Stimulated activated CD8-positive, alpha-beta memory T cell treated with anti-CD3 and anti-CD28 coated beads, Interleukin-15, amount 100 ng/mL, for 24 hours (primary cell): ENCODE measurements at regions not wholly inside any gene's neighbourhood (a gene's known extent, or its start where the extent isn't known, plus 50 kb on each side); places are given as distances from the start of the nearest gene placed in this dataset.
"Not testable (repeated sequence)": the region's sequence is repeated elsewhere in the genome, so short reads cannot be mapped to it uniquely, and the experiment has no call there.

Experiments used
- DNase-seq: peaks from one replicate; pipeline ENCODE4 v3.0.0-alpha.2; 2020; ENCODE audit warnings: low read depth

DNA sequence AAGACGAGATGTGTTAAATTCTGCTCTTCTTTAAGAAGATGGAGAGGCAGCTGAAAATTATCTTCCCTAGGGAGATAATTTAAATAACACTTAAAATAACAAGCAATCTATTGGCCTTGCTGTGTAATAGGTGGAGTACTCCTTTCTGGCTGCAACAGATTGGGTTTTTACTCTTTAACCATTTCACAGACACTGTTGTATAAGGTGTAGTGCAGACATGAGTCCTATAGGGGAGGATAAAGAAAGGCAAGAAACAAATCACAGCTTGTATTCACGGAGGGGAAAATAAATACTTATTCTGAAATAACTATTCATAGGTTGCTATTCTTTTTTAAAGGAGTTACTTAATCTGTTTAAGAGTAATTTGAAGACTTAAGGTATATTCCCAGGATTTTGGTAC lies 252.0 kb downstream of the ZPLD1 start:
- no peak for DNase-seq

DNA sequence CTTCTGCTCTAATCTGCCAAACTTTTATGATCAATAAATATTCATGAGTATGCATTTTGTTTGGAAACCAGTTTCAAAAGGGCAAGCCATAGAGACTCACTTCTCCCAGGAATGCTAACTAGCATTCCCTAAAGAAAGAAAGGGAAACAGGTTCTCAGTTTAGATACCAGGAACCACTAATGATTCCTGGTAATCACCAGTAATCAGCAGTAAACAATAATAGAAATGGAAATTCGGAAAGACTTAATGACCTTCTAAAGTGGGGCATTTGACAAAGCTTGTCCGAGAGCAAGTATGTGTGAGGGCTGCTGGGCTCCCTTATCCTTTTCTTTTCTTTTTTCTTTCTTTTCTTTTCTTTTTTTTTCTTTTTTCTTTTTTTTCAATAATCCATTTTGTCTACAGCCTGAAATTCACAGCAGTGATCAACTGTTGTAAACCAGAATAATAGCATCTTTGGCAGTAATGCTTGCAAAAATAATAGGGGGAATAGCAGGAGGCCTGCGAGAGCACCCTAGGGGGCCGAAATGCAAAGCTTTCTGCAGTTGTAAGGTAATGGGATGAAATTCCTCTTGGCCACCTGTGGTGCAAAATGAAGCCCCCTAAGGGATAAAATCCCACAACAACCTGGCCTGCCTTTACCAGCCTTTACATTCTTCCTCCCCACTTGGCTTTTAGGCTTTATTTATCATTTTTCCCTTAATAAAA lies 253.2 kb downstream of the ZPLD1 start:
- DNase-seq: no peak

DNA sequence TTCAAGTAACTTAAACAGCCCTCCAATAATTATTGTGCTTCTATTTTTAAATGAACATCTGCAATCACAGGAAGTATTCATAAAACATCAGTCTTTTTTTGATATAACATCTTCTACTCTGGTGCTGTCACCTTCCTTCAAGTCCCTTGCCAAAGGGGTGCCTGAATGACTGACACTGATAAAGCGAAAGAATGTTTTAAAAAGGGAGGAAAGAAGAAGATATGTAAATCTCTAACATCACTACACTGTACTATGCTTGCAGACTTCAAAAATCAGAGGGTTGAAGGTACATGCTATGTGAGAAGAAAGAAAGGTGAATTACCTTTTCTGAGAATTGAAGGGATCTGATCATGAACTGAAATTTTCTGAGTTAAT lies 253.7 kb downstream of the ZPLD1 start:
- DNase-seq: no peak

- DNase-seq: no peak
Observed at GRCh38 chr3:102691507-102691906, 256.7 kb downstream of the ZPLD1 start.

DNA sequence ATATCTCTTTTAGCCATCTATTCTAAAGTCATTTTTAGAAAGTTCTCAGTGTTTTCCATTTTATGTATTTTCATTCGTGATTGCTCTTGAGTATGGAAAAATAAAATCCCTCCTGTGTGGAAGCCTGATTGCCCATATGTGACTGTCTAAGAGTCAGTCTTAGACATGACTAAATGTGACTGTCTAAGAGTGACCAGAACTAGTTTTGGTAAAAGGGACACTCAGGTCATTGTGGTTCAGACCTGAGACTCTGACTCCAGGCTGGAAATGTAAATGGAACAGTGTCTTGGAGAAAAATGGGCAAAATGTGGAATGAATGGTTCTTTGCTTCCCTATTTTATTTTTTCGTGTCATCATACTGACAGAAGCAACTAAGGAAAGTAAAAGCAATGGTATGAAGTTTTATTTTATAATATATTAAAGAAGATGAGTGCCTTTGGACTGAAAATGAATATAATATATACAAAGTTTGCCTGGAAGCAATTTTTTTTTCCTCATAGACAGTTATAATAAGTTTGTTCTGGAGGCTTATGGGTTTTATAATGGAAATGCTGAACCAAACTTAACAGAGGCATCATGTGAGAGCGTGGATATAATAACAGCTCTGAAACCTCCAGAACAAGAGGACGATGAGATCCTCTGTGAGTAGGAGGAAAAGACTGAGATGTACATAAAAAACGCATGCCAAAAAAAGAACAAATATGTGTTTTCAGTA lies 264.4 kb downstream of the ZPLD1 start:
- no peak for DNase-seq

GRCh38 chr3:102699819-102700140 lies 265.0 kb downstream of the ZPLD1 start:
- DNase-seq: no peak

DNA sequence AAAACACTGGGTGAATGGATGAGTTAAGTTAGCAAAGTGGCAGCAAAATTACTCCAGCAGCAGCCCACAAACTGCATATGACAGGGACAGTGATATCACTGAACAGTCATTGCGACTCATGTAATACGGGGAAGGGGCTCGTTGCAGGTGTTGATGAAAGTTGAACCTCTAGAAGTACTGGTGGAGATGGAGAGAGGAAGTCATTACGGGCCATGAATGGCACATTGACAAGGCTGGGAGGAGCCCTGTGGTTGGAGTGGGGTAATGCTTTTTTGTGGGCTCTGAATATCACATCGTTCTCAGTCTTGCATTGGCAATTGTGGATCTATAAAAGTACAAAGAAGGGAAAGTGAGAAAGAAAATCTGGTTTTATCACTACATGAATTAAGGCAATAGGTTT lies 278.1 kb downstream of the ZPLD1 start:
- DNase-seq: no peak

DNA sequence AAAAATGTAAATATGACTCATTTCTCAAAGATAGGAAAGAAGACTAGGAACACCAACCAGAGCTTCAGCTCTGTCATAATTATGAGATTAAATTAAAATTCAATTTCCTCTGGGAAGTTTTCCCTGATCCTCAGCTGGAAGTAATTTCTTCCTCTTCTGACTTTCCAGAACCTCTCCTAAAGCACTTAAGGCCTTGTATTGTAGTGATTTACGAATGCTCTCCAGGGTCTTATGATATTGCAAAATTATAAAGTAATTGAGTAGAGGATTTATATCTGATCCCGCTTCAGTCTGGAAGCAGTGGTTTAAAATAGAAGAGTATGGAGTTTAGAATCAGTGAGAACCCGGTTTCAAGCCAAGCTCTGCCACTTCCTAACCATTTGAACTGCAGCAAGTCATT lies 279.8 kb downstream of the ZPLD1 start:
- no peak for DNase-seq

DNA sequence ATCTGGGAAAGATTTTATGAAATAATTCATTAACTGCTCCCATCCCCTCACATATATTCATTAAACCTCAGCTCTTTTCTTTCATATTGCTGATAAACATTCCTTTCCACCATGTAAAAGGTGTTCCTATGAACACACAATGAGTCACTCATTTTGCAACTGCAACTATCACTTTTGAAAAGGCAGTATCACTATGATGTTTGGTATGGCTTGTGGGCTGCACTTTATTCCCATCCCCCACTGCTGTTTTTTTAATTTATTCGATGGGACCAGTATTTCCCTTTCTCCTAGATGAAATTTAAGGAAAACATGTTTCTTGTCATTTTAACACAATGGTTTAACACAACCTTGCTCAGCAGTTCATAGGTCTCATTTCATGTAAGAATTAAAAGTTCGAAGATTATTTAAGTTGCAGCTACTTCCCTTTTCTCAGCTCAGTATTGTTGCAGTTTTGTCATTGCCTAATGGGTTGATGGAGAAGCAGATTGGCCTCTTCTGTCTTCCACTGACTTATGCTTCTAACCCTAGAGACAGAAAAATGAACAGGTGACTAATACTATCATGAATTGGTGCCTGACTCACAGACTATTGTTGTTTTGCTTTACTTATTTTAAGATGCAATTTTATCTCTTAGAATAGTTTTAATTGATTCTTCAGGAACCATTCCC lies 280.3 kb downstream of the ZPLD1 start:
- DNase-seq: no peak

DNA sequence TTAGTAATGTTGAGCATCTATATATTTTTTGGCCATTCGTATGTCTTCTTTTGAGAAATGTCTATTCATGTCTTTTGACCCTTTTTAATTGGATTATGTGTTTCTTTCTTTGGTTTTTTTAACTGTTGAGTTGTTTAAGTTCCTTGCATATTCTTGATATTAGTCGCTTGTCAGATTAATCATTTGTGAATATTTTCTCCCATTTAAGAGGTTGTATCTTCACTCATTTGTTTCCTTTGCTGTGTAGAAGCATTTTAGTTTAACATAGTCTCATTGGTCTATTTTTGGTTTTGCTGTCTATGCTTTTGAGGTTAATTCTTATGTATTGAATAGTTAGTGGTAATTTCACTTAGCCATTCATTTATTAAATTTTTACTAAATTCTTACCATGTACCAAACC lies 283.8 kb downstream of the ZPLD1 start:
- DNase-seq: no peak

GRCh38 chr3:102722317-102722716 lies 287.5 kb downstream of the ZPLD1 start:
- no peak for DNase-seq

DNA sequence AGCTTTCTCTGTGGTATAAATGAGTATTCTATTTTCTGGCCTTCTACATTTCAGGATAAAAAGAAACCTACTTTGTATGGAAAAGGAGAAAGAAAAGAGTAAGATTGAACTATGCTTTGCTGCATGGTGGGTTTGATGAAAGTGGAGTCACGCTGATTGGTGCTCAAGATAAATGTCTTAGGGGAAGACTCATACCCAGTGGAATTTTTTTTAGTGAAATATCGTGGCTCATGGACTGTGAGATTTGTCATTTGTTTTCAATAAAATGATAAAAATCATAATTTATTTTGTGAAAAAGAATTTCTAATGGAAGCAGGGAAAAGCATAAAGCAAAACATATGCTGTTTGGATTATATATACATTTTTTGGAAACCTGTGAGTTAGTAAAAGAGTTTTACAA lies 292.5 kb downstream of the ZPLD1 start:
- no peak for DNase-seq

GRCh38 chr3:102732581-102732980 lies 297.8 kb downstream of the ZPLD1 start:
- DNase-seq: not testable (repeated sequence)

DNA sequence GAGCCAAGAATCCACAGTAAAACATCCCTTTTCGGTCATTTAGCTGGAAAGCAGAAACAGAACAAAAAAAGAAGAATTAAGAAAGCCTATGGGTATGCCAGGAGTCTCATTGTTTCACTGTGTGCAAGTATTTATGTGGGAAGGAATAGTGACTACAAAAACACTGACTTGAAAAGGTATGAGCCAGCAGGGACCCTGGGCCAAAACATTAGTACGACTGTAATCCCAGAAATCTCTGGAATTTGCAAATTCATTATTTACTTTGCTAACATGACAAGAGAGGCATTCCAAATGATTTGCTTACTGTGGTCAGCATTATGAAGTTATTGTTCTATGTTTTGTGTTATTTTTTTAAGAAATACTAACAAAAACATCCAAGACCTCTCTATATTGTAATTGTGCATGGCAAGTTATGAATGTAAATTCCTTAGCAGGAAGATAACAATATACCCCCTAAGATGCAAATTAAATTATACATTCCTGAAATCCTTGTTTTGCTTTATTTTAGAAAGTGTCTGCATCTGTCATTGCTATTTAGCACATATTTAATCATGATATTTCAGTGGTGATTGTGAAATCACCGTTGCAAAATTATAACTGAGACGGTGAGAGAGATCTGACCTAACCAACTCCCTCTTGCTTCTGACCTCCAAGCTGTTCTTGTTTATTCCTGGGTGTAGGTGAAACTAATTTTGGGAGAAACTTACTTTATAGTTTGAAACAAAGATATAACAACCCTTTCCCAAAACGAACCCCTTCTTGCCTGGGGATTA lies 299.2 kb downstream of the ZPLD1 start:
- DNase-seq: no peak

DNA sequence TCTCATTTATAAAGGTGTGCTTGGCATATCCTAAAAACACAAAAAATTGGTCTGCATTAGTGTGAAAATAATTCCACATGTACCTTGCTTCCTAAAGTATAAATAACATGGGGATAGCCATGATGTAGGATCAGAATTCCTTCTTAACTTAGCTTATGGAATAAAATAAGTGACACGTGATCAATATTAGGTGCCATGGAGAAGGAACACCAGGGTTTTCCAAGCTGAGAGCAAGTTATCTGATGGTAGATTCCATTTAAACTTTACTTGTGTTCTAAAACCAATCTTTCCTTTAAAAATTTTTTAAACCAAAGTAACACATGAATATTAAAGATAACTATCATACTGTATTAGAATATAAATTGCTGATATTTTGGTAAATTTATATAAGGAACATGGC lies 300.5 kb downstream of the ZPLD1 start:
- no peak for DNase-seq

DNA sequence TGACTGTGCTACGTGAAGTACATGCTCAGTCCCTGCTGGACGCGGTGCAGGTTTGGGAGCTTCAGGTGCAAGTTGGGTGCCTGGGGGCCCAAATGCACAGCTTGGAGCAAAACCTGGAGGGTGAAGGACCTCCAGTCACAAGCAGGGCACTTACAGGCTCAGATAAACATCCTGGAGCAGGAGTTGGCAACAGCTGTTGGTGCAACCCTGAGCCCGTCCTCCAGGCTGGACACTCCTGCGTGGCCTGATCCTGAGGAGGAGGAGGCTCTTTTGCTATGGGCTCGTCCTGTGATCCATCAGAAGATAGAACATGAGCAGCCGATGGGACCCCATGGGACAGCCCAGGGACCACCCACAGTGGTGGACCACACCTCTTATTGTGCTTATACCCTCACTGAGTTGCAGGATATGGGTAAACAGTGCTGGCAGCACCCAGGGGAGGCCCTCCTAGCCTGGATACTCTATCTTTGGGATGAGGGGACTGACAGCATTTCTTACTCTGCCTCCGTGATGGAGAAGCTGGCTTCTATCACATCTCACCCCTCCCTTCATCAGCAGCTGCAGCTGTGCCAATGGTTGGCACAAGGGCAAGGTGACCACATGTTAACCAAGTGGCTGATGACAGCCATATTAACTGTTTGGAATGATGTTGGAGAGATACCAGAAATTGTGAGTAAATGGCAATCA lies 301.6 kb downstream of the ZPLD1 start:
- no peak for DNase-seq

GRCh38 chr3:102736975-102737304 lies 302.1 kb downstream of the ZPLD1 start:
- no peak for DNase-seq

- no peak for DNase-seq
Observed at GRCh38 chr3:102737353-102737752, 302.5 kb downstream of the ZPLD1 start.

GRCh38 chr3:102741105-102741504 lies 306.3 kb downstream of the ZPLD1 start:
- no peak for DNase-seq

GRCh38 chr3:102741694-102742093 lies 306.9 kb downstream of the ZPLD1 start:
- no peak for DNase-seq

- DNase-seq: no peak
Observed at GRCh38 chr3:102745881-102746280, 311.1 kb downstream of the ZPLD1 start.

DNA sequence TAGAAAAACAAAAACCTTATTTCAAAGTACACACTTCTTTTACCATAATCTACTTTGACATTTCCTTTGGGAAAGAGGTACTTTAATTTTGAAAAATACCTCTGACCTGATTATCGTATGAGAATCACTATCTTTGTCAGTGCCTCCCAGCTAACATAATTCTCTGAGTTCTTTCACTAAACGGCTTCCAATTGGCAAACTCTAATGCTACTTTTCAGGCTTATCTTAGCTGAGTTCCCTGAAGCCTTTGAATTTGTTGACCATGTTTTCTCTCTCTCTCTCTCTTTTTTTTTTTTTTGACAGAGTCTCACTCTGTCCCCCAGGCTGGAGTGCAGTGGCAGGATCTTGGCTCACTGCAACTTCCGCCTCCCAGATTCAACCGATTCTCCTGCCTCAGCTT lies 312.8 kb downstream of the ZPLD1 start:
- DNase-seq: no peak
